K562 (cell line): ENCODE measurements at regions not wholly inside any gene's neighbourhood (a gene's known extent, or its start where the extent isn't known, plus 50 kb on each side); places are given as distances from the start of the nearest gene placed in this dataset.

Experiments used
- BHLHE40 ChIP-seq: IDR thresholded peaks from 2 replicates; pipeline ENCODE4 v1.6.1; 2011; ENCODE audit warnings: low read length, improper control_type of control experiment
- E2F5 ChIP-seq: sonication (generic); formaldehyde crosslinking; IDR thresholded peaks from 2 replicates; pipeline ENCODE4 v1.8.0; 2022; ENCODE audit warnings: mild to moderate bottlenecking, missing genetic modification reagents
- EP300 ChIP-seq: IDR thresholded peaks from 2 replicates; pipeline ENCODE4 v1.6.1; 2012; ENCODE audit warnings: low read length, improper control_type of control experiment
- JUNB ChIP-seq: fragments of 450-650 bp; formaldehyde crosslinking; conservative IDR thresholded peaks from 2 replicates; pipeline ENCODE4 v1.4.0; 2020; ENCODE audit warnings: mild to moderate bottlenecking
- MBD1 ChIP-seq: fragments of 250-450 bp; sonication (Bioruptor Pico); IDR thresholded peaks from 2 replicates; pipeline ENCODE4 v1.8.0; 2022; ENCODE audit warnings: inconsistent platforms
- MXI1 ChIP-seq: IDR thresholded peaks from 2 replicates; pipeline ENCODE4 v1.6.1; 2011; ENCODE audit warnings: low read depth, mild to moderate bottlenecking, improper control_type of control experiment, low read length
- NFE2L1 ChIP-seq: fragments of 450-650 bp; IDR thresholded peaks from 2 replicates; pipeline ENCODE4 v1.6.1; 2016; ENCODE audit warnings: missing genetic modification characterization, low read depth, mild to moderate bottlenecking, missing compliant biosample characterization, moderate library complexity, borderline replicate concordance
- RCOR1 ChIP-seq, 2 experiments: IDR thresholded peaks; 2 replicates each; pipeline ENCODE4 v1.6.1; 2012; ENCODE audit warnings: low read depth in 2 of 2, low read length in 2 of 2, borderline replicate concordance in 1 of 2, improper control_type of control experiment in 1 of 2
- RUNX1 ChIP-seq: sonication (generic); IDR thresholded peaks from 2 replicates; pipeline ENCODE4 v1.6.1; 2016; ENCODE audit warnings: antibody characterized with exemption, low read depth
- TSC22D4 ChIP-seq: fragments of 450-650 bp; IDR thresholded peaks from 2 replicates; pipeline ENCODE4 v1.6.1; 2016; ENCODE audit warnings: missing genetic modification characterization, missing biosample characterization, control low read depth
- ZNF644 ChIP-seq: fragments of 200-800 bp; sonication (Bioruptor generic); IDR thresholded peaks from 2 replicates; pipeline ENCODE4 v1.6.1; 2016; ENCODE audit warnings: low read depth, missing genetic modification characterization, missing compliant biosample characterization

- TF ChIP-seq JUNB (CRISPR knock-in tag) (no peak), NFE2L1 (tag) (no peak), RCOR1 (IDR thresholded peaks at IDR 0.05; ENCODE audit: borderline replicate concordance in 1 of 2, low read depth in 2 of 2, low read length in 2 of 2) (no peak), MXI1 (no peak), EP300 (no peak), ZNF644 (tag) (no peak), RUNX1 (no peak), MBD1 (CRISPR knock-in tag) (no peak), BHLHE40 (no peak), TSC22D4 (no peak), E2F5 (CRISPR knock-in tag) (no peak)
These were observed 208.4 kb downstream of the NXPE2 start for GRCh38 chr11:114886644-114887265.
